ENCODE measurements at regions not wholly inside any gene's neighbourhood (a gene's known extent, or its start where the extent isn't known, plus 50 kb on each side); places are given as distances from the start of the nearest gene placed in this dataset.

DNA sequence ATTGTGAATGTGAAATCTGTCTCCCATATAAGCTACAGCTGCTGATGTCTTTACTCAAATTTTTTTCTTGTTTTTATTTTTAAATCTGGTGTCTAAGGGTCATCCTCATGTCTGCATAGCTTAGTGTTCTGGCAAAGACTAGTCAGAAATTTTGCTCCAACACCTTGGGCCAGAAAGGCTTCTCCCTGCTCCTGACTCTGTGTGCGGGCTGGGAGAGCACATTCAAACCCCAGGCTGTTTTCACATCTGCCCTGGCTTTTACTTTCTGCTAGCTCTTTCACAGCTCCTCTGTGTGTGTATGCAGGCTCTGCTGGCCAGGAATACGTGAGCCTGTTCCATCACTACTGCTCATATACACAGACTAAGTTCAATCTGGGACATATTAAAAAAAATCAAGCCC lies 102.9 kb upstream of the RIOK3 start:
- DNase-seq, result no peak

DNA sequence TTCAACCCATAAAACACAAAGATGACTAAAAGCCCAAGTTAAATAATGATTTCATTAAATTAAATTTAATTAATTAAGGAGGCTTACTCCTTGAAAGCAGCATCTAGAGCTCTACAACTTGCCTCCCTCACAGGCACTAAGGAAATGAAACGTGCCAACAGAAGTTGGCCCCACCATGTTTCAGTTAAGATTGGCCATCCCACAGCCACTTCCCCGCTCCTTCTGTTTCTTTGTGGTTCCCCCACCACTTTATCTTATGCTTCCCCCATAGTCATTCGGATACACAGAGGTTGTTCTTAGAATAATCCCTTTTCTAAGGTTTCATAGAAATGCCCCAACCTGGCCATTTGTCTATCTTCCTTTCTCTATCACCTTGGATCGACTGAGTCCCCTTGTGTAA lies 101.6 kb upstream of the RIOK3 start:
- DNase-seq, result no peak

DNA sequence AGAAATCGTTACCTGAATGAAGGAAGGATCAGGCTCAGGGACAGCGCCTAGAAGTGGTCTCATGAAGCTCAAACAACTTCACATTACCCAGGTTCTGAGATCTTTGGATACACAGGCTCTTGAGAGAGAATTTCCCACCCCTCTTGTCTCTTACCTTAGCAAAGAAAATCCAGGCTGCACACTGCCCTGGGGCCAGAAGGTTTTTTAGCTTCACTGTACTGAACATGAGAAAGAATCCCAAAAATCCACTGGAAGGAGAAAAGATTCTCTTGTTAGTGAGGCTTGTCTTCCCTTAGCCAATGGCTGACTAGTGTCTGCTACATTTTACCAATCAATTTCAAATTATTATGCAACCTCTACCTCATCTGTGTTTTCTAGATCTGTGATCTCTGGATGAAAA lies 101.0 kb upstream of the RIOK3 start:
- no peak for DNase-seq

DNA sequence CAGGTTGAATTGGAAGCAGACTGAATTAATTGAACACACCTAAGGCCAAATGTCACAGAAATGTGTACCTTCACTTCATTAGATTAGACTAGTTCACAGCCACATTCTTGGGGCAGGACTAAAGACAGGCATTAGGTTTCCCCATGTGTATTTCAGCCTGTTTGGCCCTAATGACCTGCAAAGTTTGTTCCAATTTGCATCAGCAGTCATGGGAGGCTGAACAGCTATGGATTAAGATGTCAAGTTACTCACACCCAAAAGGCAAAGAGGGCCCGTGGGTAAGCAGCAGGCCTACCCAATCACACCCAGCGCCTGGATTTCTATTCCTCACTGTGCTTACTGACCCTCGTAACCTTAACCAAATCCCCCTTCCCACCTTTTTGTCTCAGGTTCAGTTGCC lies 99.6 kb upstream of the RIOK3 start:
- DNase-seq, result no peak

DNA sequence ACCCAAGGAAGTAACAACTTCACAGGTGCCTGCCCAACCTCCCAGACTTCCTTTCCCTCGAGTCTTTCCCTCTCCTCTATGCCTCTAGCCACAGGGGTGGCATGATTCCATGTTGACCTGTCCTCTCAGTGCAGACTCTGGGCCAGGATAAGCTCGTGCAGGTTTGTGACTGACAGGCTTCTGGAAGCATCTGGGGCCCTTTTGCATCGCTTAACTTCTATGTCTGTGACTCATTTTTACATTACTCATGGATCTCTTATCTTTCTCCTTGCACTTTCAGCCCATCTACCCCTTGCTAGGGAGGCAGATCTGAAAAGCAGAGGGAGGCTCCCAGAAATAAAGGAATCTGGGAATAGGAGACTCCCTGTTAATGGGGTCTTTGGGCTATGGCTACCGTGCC lies 98.5 kb upstream of the RIOK3 start:
- peak; percentile 74 for DNase-seq

DNA sequence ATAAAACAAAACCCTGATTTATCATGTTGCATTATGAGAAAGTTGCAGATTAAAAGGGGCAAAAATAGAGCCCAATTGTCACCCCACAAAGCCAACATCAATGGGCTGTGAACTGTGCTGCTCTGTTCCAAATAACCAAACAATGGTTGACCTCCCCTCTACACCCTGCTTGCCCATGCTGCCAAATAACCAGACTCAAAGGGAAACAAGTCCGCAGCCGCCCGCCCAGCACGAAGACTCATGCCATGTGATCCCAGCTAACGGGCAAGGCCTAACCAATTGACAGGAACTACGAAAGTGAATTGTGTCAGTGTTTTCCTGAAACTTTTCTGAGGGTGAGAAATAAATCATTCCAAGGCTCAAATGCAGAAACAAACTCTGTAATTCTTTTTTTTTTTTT lies 97.9 kb upstream of the RIOK3 start:
- DNase-seq, result no peak

DNA sequence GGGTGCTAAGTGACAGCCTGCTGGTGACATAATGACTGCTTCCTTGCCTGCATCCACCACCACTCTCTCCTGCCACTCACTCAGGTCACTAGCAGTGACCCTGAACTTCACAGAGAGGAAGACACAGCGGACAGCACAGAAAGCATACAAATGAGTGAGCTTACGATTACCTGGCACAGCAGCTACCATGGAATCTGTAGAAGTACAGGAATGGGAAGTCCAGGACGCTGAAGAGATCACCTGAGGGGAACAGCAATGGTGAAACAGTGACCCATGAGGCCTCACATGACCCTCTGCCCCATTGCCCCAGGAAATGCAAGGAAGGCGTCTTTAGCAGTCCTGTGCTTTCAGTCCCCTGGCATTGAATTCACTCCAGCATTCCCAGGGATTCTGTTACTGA lies 96.7 kb upstream of the RIOK3 start:
- no peak for DNase-seq

DNA sequence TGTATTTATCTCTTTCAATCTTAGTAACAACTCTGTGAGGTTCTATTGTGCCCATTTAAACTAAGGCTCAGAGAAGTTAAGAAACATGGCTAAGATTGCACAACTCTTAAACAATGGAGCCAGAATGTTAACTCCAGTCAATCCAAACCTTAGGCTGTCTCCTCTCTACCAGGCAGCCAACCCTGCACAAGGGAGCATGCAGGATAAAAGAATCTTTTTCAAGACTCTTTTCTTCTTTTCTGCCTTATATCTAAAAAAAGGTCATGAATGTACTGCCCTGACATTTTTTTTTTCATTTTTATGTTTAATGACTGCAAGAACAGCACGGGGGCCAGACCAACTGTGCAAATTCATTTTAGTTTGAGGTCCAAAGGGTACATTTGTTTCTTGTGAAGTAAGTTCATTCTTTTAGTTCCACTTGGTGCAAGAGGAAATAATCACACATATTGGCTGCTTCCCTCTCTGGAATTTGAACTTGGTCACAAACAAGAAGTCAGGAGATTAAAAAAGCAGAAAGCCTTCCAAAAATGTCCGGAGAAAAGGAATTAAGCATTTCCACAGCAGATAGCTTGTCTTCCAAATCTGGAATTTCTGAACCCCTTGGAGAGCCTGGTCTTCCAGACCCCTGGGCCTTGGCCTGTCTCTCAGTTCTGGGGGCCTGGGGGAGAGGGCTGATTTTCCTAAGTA lies 96.0 kb upstream of the RIOK3 start:
- DNase-seq, result no peak

DNA sequence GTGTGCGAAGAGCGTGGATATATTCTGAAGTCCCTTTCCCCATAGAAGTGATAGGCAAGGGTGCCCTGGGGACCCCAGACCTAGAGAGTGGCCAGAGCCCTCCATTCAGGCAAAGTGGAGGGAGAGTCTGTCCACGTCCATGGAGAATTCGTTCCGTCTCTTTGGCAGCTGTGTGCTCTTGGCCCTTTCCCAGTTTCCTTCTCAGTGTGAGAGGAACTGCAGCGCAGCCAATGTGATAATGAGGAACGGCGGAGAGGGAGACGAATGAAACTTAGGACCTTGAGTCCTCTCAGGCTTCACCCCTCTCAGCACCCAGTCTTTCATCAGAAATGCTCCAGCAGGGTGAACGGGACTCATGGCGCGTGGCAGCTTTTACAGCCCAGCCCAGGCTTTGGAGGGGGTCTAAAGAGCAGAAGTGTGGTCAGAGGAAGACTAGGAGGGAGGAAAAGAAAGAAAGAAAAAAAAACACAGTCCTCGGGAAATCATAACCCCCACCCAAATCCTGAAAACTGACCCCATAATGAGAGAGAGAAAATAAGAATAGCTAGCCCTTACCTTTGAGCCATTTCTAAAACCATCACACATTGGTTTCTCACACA lies 95.0 kb upstream of the RIOK3 start:
- no peak for DNase-seq

DNA sequence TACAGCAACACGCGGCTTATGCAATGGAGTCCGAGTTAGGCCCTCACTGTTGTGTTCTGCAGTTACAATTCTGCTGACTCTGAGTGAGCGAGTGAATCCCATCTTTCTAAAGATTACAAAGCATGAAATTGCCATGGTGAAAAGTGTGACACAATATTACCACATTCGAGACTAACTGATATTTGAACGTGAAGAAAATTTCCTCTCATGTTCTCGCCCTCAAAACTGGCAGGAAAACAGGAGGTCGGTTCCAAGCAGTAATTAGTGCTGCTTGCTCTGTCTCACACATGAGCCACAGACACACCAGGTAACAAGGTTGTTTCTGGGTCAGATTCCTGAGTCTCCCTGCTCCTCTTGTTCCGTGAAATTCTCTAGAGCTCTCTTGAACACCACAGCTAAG lies 93.7 kb upstream of the RIOK3 start:
- DNase-seq, result no peak

DNA sequence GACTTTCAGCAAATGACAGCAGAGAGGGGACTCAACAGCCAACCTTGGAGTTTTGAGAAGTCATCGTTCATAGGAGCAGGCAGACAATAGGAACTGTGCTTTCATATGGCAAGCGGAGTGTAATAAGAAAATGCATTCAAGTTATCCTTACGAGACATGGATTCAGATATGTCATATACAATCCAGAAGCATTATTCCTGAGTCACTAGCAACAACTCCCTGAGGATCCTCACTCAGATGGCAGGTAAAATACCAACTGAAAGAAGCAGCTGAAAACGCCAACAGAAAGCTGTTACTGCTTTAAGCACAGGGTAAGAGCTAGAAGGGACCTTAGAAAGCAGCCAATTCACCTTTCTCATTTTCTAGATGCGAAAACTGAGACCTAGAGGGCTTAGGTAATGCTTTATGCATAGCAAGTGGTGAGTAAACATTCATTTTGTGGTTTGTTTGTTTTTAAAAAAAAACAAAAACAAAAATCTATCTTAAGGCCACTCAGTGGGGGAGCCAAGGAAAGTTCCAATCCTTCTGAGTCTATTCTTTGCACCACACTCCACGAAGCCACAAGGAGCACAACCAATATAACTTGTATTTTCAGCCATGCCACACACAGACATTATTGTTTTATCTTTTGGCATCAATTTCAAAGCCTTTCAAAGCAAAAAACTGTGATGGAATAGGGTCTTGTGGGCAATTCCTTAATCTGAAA lies 89.1 kb upstream of the RIOK3 start:
- no peak for DNase-seq

DNA sequence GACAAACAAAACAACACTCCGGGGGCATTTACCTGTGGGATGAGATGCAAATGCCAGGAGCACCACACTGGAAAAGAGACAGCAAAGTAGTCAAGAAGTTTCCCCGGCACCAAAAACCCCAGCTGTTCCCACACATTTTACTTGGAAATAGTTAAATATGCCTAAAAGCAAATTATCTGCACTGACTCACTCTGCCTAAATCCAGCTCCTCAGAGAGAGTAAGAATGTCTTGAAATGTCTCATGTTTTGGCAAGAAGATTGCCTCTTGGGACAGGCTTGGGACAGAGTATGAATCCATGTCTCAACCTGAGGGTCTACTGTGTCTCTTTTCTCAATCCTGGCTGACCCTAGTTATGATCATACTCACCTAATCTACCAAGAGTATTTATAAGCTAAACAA lies 87.5 kb upstream of the RIOK3 start:
- no peak for DNase-seq

DNA sequence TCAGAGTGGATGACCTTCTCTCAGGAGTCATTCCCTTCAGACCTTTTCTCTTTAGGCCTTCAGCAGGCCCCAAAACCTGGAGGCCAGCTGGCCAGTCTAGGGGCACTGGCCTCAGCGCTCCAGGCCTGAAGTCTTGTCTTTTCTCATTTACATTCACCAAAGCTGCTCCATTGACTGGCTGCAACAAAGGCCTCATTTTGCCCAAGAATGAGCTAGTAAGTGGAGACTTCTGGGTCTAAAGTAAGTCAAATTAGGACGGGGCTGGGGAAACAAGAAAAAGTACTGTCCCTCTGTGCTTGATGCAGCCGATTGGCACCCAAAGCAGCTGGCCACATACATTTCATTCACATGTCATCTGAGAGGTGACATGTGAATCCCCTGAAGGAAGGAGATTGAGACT lies 83.8 kb upstream of the RIOK3 start:
- DNase-seq, result no peak

DNA sequence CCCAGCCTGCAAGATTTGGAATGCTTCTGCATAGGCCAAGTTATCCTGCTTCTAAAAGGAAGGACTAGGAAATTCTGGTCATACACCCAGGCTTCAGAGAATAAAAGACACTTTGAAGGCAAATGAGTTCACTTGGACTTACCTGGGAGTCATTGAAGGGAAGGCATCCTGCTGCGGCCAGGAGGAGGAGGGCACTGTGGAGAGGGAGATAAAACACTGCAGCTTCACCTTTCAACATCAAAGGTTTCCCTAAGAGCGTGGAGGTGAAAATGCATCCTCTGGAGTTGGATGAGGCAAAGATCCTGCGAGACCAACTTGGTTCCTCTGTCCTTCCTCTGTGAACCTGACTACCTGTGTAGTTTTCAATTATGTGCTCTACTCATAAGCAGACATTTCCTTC lies 79.5 kb upstream of the RIOK3 start:
- no peak for DNase-seq

DNA sequence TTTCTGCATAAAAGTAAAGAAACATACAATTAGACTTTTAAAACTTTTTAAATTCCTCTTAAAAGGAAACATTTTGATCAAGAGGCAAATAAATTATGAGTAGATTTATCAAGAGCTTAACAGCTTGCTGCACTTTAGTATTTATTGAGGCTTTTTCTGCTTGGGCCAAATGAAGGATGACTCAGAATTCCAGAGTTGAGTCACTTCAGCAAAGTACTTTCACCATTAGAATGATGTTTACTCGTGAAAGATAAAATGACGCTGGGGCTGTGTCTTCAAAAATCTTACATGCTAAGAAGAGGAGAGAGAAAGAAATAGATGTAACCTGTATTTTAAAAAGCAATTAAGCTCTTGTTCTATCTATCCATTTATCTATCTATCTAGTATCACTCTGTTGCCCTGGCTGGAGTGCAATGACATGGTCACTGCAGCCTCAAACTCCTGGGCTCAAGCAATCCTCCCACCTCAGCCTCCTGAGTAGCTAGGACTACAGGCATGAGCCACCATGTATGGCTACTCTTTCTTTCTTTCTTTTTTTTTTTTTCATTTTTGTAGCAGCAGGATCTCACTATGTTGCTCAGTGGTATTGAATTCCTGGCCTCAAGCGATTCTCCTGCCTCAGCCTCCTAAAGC lies 75.3 kb upstream of the RIOK3 start:
- peak; percentile 75 for DNase-seq

DNA sequence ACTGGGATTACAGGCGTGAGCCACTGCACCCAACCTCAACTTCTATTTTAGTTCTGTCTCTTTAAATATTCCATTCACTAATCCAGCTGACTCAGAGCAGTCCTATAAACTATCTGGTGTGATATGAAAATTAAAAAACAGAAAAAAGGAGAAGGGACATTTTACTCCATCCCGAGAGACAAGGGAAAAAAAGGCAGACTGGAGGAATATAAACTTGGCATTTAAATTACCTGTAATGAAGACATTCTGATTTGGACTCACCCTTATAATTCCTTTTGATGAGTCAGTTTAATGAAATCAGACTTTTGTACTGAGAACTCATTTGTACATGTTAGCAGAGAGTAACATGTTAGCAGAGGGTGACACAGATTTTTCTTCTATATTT lies 74.8 kb upstream of the RIOK3 start:
- no peak for DNase-seq

DNA sequence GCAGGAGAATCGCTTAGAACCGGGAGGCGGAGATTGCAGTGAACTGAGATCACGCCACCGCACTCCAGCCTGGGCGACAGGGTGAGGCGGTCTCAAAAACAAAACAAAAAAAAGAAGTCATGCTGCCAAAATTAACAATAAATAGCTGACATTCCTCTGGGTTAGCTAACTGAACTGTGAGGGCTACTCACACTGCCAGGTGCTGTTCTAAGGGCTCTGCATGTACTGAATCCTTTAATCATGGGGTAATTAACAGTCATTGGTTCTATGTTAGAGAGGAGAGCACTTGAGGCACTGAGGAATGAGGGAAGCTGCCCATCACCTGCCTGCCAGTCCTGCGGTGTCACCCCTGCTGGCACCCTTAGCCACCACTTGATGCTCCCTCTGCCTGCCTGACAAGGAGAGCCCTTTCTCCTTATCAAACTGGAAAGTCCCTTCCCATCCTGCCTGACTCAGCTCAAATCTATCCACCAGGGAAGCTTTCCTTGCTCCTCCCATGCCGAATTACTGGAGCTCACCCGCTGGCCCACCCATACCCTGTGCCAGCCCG lies 73.0 kb upstream of the RIOK3 start:
- DNase-seq, result peak; percentile 97

DNA sequence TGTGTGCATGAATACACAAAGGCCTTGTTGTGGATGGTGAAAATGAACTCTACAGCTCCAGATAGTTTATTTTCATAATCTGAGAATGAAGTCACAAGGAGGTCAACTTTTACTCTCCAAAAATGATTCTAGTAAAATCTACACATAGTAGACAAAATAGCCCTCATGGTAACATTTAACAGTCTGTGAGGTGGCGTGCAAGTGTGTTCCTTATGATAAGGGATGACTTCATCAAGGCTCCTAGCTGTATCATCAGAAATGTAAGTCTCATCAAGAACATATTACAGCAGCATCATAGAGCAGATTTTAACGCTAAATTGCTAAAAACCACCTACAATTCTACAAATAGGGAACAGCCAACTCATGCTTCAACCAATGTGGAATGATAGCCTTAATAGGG lies 72.3 kb upstream of the RIOK3 start:
- DNase-seq, result no peak

DNA sequence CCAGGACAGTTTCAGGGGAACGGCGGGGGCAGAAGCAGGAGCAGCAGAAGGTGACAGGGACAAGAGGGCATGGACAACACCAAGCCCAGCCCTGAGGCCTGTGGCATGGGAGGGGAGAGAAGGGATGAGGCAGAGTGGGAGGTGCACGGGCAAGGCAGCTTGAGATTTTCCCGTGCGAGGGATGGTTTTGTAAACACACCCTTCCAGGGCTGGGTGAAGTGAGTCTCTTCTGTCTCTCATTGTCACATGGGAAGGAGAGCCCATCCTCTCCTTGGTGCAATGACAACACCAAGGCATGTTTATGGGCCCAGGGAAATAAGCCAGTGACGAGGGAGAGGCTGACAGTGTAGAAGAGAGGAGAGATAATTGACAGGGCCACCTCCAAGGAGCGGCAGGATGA lies 69.6 kb upstream of the RIOK3 start:
- no peak for DNase-seq

DNA sequence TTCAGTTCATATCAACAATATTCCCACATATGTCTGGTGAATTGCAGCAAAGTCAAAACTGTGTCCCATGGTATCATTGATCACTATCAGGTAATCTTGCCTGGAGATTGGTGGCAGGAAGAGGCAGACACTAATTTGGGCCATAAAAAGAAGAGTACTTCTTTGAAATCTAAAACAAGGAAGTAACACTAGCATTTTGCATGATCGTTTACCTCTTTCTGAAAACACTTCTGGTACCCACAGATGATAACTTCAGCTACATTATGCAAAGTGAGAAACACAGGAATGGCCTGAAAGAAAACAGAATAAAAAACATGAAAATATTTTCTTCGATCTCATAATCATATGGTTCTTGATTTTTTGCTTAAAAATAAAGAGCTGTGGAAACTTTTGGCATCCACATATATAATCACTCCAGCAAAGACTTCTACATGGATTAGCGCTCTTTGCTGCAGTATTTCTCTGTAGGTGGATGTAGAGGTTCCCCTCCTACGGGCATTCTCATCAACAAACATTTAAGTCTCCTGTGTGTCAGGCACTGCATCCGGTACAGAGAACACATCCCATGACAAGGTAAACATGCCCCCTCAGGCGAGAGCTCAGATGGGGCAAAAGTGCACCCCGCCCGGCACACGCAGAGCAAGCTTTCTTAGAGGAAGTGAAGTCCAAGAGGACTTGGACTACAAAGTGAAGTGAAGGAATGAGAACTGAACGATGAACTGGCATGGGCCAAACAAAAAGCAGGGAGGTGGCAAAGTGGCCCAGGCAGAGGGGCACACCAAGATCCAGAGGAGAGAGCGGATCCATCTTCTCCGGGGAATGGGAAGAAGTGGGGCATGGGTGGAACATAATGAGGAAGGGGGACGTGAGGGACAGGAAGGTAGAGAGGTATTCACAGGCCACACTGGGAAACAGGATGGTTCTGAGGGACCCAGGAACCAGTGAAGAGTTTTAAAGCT lies 68.0 kb upstream of the RIOK3 start:
- no peak for DNase-seq

DNA sequence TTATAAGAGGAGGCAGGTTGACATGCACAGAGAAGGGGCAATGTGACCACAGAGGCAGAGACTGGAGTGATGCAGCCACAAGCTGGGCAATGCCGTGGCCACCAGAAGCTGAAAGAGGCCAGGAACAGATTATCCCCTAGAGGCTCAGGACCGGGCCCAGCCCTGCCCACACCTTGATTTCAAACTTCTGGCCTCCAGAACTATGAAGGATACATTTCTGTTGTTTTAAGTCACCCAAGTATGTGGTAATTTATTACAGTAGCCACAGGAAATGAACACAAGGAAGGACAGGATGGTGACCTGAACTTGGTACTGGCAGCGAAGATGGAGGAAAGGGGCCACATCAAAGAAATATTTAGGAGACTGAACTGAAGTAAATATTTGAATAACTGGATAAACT lies 66.8 kb upstream of the RIOK3 start:
- DNase-seq, result no peak

DNA sequence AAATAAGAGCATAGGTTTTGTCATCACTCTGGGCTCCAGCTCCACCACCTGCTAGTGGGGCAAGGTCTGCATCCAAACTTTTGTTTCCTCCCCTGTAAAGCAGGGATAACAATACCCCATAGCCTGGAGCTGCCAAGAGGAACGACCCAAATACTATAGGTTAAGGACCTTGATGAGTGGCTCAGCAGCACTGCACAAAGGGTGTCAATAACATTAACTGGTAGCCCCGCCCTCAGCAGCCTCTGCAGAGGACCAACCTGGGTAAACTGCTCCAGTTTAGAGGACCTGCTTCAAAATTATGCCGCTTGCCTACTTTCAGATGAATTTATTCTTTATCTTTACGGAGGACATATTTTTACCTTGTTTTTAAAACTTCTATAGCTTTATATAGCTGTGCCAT lies 65.8 kb upstream of the RIOK3 start:
- DNase-seq, result no peak

DNA sequence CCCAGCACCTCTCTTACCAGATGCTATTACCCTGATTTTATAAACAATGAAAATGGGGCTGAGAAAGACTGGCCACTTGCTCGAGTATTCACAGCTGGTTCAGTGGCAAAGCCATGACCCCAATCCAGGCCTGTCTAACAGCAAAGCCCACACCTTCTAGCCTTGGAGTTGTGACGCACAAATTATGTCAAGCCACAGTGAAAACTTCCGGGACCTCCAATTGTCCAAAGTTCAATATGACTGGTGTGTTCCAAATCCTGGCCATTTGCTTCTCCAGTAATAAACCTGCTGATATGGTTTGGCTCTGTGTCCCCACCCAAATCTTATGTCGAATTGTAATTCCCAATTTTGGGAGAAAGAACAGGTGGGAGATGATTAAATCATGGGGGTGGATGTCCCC lies 64.7 kb upstream of the RIOK3 start:
- no peak for DNase-seq
